ENCODE measurements at regions not wholly inside any gene's neighbourhood (a gene's known extent, or its start where the extent isn't known, plus 50 kb on each side); places are given as distances from the start of the nearest gene placed in this dataset.

GRCh38 chr2:12361506-12361905 lies 355.2 kb upstream of the TRIB2 start:
- no peak for FAIRE-seq
- dilution Hi-C loops (cut with MboI; ENCODE audit: extremely low pct_ligation_motif_present, low sequenced_read_pairs): no loop called here
- Histone ChIP-seq H3K9ac (replicated peaks; ENCODE audit: extremely low read depth, insufficient read depth, low read length) (no peak overlapping the region), H3K9me1 (replicated peaks; ENCODE audit: control insufficient read depth, extremely low read depth, insufficient read depth, low read length) (no peaks in the 10 kb centered on the region), H3K27me3 (ENCODE audit: control insufficient read depth in 2 of 2, insufficient read depth in 2 of 2, low read length in 2 of 2) (no peaks in the 10 kb centered on the region), H3K4me2 (ENCODE audit: insufficient read depth, low read length) (no peak overlapping the region), H3K4me3 (replicated peaks in 1 of 3; ENCODE audit: insufficient read depth in 1 of 3, low read depth in 1 of 3, low read length in 3 of 3) (no peak overlapping the region), H3K9me3 (replicated peaks; ENCODE audit: control insufficient read depth, insufficient read depth, low read length) (no peaks in the 10 kb centered on the region), H3K27ac (ENCODE audit: insufficient read depth, low read depth, low read length) (no peak overlapping the region), H2AFZ (ENCODE audit: low read depth, low read length) (no peak overlapping the region), H3K79me2 (ENCODE audit: control insufficient read depth, insufficient read depth, low read length) (no peaks in the 10 kb centered on the region), H4K20me1 (replicated peaks; ENCODE audit: control insufficient read depth, extremely low read depth, insufficient read depth, low read length) (no peaks in the 10 kb centered on the region), H3K4me1 (ENCODE audit: control insufficient read depth, extremely low read depth, insufficient read depth, low read length) (no peaks in the 10 kb centered on the region), H3K36me3 (ENCODE audit: control insufficient read depth in 2 of 2, extremely low read depth in 1 of 2, insufficient read depth in 2 of 2, low read length in 2 of 2) (no peaks in the 10 kb centered on the region)
- POLR2A ChIA-PET: no interaction called here
- intact Hi-C loops (cut with micrococcal nuclease): no loop called here
- no TSS peak for BruUV-seq (replicated peaks)
- TF ChIP-seq EZH2 (IDR thresholded peaks at IDR 0.05; ENCODE audit: borderline replicate concordance, low read depth, low read length, severe bottlenecking): no peak
- TF ChIP-seq, protein P1, sequence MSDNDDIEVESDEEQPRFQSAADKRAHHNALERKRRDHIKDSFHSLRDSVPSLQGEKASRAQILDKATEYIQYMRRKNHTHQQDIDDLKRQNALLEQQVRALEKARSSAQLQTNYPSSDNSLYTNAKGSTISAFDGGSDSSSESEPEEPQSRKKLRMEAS (IDR thresholded peaks at IDR 0.05; ENCODE audit: insufficient read depth, insufficient read length): no peak
- TF ChIP-seq POLR2AphosphoS5 (IDR thresholded peaks at IDR 0.05; ENCODE audit: insufficient read depth, low read depth, low read length): no peak
- TF ChIP-seq POLR2A (IDR thresholded peaks at IDR 0.05; ENCODE audit: low read depth, low read length): no peak
- no peak for TF ChIP-seq JUN (IDR thresholded peaks at IDR 0.05; ENCODE audit: borderline replicate concordance, insufficient read depth, insufficient read length, low read depth)
- no peak for TF ChIP-seq CTCF (IDR thresholded peaks at IDR 0.05; ENCODE audit: extremely low read depth in 1 of 2, insufficient read depth in 1 of 2, low read depth in 1 of 2, low read length in 2 of 2)
- CTCF ChIA-PET: no interaction called here
- no peak for DNase-seq (ENCODE audit: low read depth, low spot score)

- Histone ChIP-seq H3K27me3 (ENCODE audit: control insufficient read depth in 2 of 2, insufficient read depth in 2 of 2, low read length in 2 of 2) (no peaks in the 10 kb centered on the region), H3K27ac (ENCODE audit: insufficient read depth, low read depth, low read length) (no peak overlapping the region), H4K20me1 (replicated peaks; ENCODE audit: control insufficient read depth, extremely low read depth, insufficient read depth, low read length) (no peaks in the 10 kb centered on the region), H3K4me2 (ENCODE audit: insufficient read depth, low read length) (no peak overlapping the region), H2AFZ (ENCODE audit: low read depth, low read length) (no peak overlapping the region), H3K9me3 (replicated peaks; ENCODE audit: control insufficient read depth, insufficient read depth, low read length) (no peaks in the 10 kb centered on the region), H3K9ac (replicated peaks; ENCODE audit: extremely low read depth, insufficient read depth, low read length) (no peak overlapping the region), H3K9me1 (replicated peaks; ENCODE audit: control insufficient read depth, extremely low read depth, insufficient read depth, low read length) (no peaks in the 10 kb centered on the region), H3K36me3 (ENCODE audit: control insufficient read depth in 2 of 2, extremely low read depth in 1 of 2, insufficient read depth in 2 of 2, low read length in 2 of 2) (no peaks in the 10 kb centered on the region), H3K4me1 (ENCODE audit: control insufficient read depth, extremely low read depth, insufficient read depth, low read length) (no peaks in the 10 kb centered on the region), H3K79me2 (ENCODE audit: control insufficient read depth, insufficient read depth, low read length) (no peaks in the 10 kb centered on the region), H3K4me3 (replicated peaks in 1 of 3; ENCODE audit: insufficient read depth in 1 of 3, low read depth in 1 of 3, low read length in 3 of 3) (no peak overlapping the region)
- CTCF ChIA-PET: interaction anchor here (1.1 to 1.4 kb wide), 2 partner anchors 12 to 644 kb away, joined by 3 read pairs; no protein-coding TSS in a partner anchor
- no peak for TF ChIP-seq POLR2A (IDR thresholded peaks at IDR 0.05; ENCODE audit: low read depth, low read length)
- TF ChIP-seq POLR2AphosphoS5 (IDR thresholded peaks at IDR 0.05; ENCODE audit: insufficient read depth, low read depth, low read length): no peak
- BruUV-seq (replicated peaks): no TSS peak
- intact Hi-C loops (cut with micrococcal nuclease): no loop called here
- POLR2A ChIA-PET: no interaction called here
- dilution Hi-C loops (cut with MboI; ENCODE audit: extremely low pct_ligation_motif_present, low sequenced_read_pairs): no loop called here
- DNase-seq (ENCODE audit: low read depth, low spot score): no peak
- no peak for FAIRE-seq
These were observed 353.6 kb upstream of the TRIB2 start for GRCh38 chr2:12363138-12363537.

Data from endothelial cell of umbilical vein (primary cell).